ENCODE measurements at regions not wholly inside any gene's neighbourhood (a gene's known extent, or its start where the extent isn't known, plus 50 kb on each side); places are given as distances from the start of the nearest gene placed in this dataset.
"Not testable (repeated sequence)": the region's sequence is repeated elsewhere in the genome, so short reads cannot be mapped to it uniquely, and the experiment has no call there.

- in situ Hi-C loops (cut with MboI; ENCODE audit: low sequenced_read_pairs); BruUV-seq (replicated peaks); H3K4ac ChIP-seq (ENCODE audit: low read depth, low read length); H3K9me1 ChIP-seq (ENCODE audit: insufficient read depth, low read length); H3K9me3 ChIP-seq (ENCODE audit: control insufficient read depth, insufficient read depth, low read length); H2AFZ ChIP-seq (replicated peaks; ENCODE audit: low read length, poor library complexity); H4K91ac ChIP-seq (ENCODE audit: insufficient read depth, low read depth, low read length); H4K20me1 ChIP-seq (ENCODE audit: insufficient read depth, low read length); H3K79me1 ChIP-seq (ENCODE audit: low read depth in 1 of 2, low read length in 2 of 2); H3K4me2 ChIP-seq (ENCODE audit: low read depth, low read length); H2BK20ac ChIP-seq (ENCODE audit: low read depth, low read length); CTCF ChIA-PET; H3K4me1 ChIP-seq (ENCODE audit: control insufficient read depth, insufficient read depth, low read length); H3K23ac ChIP-seq (ENCODE audit: low read depth, low read length); H3K36me3 ChIP-seq (ENCODE audit: control insufficient read depth, insufficient read depth, low read length); H4K5ac ChIP-seq (ENCODE audit: low read depth, low read length); H2BK15ac ChIP-seq (ENCODE audit: low read depth, low read length); H3K14ac ChIP-seq (replicated peaks; ENCODE audit: low read depth, low read length); H3K18ac ChIP-seq (ENCODE audit: low read depth, low read length); H3K27ac ChIP-seq (ENCODE audit: insufficient read depth, low read length); H3K56ac ChIP-seq (ENCODE audit: extremely low read depth, insufficient read depth, low read length); H2BK5ac ChIP-seq (ENCODE audit: low read depth, low read length, poor library complexity, severe bottlenecking); POLR2A ChIA-PET (ENCODE audit: unreplicated experiment); H2BK120ac ChIP-seq (ENCODE audit: low read depth, low read length); H2AK5ac ChIP-seq (ENCODE audit: low read depth, low read length); H4K8ac ChIP-seq (ENCODE audit: low read depth in 2 of 2, low read length in 2 of 2); dilution Hi-C loops (cut with HindIII; ENCODE audit: low sequenced_read_pairs, unreplicated experiment); H2AK9ac ChIP-seq (replicated peaks; ENCODE audit: low read depth, low read length, poor library complexity); H3K4me3 ChIP-seq (ENCODE audit: insufficient read depth, low read depth, low read length); ATAC-seq (ENCODE audit: low read depth); H3K9ac ChIP-seq (ENCODE audit: low read depth, low read length); intact Hi-C loops (cut with micrococcal nuclease); H3K27me3 ChIP-seq (ENCODE audit: control insufficient read depth, insufficient read depth, low read length); DNase-seq: not testable (repeated sequence)
- no CpG with 5 or more reads among the region's 1 CpG for WGBS, 2 experiments (ENCODE audit: extremely low coverage in 2 of 2, insufficient read length in 1 of 2)
Observed at GRCh38 chr10:22091260-22091659, 87.7 kb upstream of the DNAJC1 start.

All from IMR-90 (cell line).